ENCODE measurements at regions not wholly inside any gene's neighbourhood (a gene's known extent, or its start where the extent isn't known, plus 50 kb on each side); places are given as distances from the start of the nearest gene placed in this dataset.

DNA sequence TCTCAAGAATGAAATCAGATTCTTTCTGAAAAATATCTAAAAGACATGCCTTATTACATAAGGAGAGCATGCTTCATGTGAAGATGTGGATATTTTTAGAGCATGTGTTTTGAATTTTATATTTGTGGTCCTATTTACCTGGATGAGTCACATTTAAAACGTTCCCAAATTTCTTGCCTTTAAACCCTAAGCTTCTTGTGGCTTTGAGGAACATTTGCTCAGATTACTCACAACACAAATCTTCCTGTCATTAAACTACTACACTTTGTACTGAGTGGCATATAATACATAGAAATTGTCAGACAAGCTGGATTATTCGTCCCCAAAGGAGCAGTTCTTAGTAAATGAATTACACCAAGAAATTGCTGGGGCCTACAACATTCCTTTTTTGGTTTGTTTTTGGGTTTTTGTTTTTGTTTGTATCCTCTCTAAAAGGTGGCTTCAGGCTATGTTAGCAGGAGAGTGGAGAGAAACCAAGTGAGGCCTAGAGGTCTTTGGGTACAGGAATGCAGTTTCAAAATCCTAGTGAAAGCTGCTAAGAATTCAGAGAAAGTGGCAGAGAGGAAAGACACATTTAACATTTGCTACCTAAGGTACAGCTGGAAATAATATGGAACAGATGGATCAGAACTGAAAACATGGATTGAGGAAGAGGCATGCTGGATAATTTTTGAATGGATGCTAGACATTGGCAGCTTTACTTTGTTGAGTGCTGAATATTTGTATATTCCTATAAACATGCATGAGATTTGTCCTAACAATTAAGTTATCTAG is 128.1 kb downstream of the RPL22L1 start:
- no peak overlapping the region for H3K27ac ChIP-seq
- H3K4me2 ChIP-seq, result no peak overlapping the region
- TF ChIP-seq CTCF (conservative IDR thresholded peaks at IDR 0.05; ENCODE audit: low read depth, low read length), result no peak
- H3K36me3 ChIP-seq (ENCODE audit: insufficient read depth), result no peaks in the 10 kb centered on the region
- H2AFZ ChIP-seq (ENCODE audit: low read depth), result no peak overlapping the region
- H3K79me2 ChIP-seq (ENCODE audit: insufficient read depth, low read depth), result no peaks in the 10 kb centered on the region
- no peaks in the 10 kb centered on the region for H4K20me1 ChIP-seq (ENCODE audit: insufficient read depth)
- no peaks in the 10 kb centered on the region for H3K4me1 ChIP-seq (ENCODE audit: low read depth, poor library complexity, severe bottlenecking)
- H3K4me3 ChIP-seq (IDR thresholded peaks at IDR 0.05; ENCODE audit: insufficient read depth, low read depth, low read length), result no peak overlapping the region
- no peak overlapping the region for H3K9ac ChIP-seq
- no peaks in the 10 kb centered on the region for H3K27me3 ChIP-seq (ENCODE audit: insufficient read depth, low read depth)

DNA sequence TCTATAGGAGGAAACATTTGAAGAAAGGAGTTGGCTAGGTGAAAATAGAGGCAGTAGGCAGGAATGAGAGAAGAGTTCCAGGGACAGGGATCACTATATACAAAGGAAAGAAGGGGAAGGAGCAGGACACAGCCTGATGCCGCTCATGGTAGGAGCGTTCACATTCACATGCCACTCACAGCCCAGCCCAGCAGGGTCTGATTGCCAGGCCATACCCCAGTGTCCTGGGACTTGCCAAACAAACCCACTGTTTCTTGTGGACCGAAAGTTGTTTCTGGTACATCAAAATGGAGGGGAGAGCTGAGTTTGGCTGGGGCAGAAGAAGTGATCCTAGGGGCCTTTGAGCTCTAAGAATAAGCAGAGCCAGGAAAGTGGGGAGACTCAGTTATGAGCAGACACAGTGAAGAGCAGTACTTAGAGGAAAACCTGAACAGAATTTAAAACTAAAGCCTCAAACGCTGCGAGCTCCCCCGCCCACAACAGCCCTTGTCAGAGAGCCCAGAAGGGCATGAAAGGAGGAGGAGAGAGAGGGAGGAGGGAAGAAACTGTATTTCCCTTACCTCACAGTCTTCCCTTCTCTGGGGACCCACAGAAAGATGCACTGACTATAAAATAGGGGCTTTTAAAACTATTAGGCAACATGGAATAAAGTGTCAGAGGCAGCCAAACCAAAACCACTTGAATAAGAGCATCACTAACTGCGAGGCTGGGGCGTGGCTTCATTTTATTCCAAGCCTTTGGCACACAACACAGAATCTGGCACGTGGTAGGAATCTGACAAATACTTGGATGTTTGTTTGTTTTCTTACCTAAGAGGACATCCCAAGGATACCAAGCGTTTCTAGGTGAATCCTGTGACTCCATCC is 129.0 kb downstream of the RPL22L1 start:
- Histone ChIP-seq H2AFZ (ENCODE audit: low read depth) (no peak overlapping the region), H3K4me2 (no peak overlapping the region), H3K36me3 (ENCODE audit: insufficient read depth) (no peaks in the 10 kb centered on the region), H3K9ac (no peak overlapping the region), H3K4me1 (ENCODE audit: low read depth, poor library complexity, severe bottlenecking) (no peaks in the 10 kb centered on the region), H3K4me3 (IDR thresholded peaks at IDR 0.05; ENCODE audit: insufficient read depth, low read depth, low read length) (no peak overlapping the region), H3K79me2 (ENCODE audit: insufficient read depth, low read depth) (no peaks in the 10 kb centered on the region), H3K27ac (no peak overlapping the region), H4K20me1 (ENCODE audit: insufficient read depth) (no peaks in the 10 kb centered on the region), H3K27me3 (ENCODE audit: insufficient read depth, low read depth) (no peaks in the 10 kb centered on the region)
- TF ChIP-seq CTCF (conservative IDR thresholded peaks at IDR 0.05; ENCODE audit: low read depth, low read length), result no peak

DNA sequence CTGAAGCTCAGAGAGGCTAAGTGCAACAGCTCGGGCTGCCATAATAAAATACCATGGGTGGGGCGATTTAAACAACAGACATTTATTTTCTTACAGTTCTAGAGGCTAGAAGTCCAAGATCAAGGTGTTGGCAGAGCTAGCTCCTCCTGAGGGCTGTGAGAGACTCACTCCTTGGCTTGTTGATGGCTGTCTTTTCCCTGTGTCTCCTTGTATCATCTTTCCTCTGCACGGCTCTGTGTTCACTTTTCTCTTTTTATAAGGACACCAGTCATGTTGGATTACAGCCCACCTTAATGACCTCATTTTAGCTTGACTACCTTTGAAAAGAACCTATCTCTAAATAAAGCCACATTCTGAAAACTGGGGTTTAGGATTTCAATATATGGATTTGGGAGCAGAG is 129.7 kb downstream of the RPL22L1 start:
- Histone ChIP-seq H2AFZ (ENCODE audit: low read depth) (no peak overlapping the region), H3K36me3 (ENCODE audit: insufficient read depth) (no peaks in the 10 kb centered on the region), H3K9ac (no peak overlapping the region), H3K4me3 (IDR thresholded peaks at IDR 0.05; ENCODE audit: insufficient read depth, low read depth, low read length) (no peak overlapping the region), H3K79me2 (ENCODE audit: insufficient read depth, low read depth) (no peaks in the 10 kb centered on the region), H3K27ac (no peak overlapping the region), H3K4me1 (ENCODE audit: low read depth, poor library complexity, severe bottlenecking) (no peaks in the 10 kb centered on the region), H4K20me1 (ENCODE audit: insufficient read depth) (no peaks in the 10 kb centered on the region), H3K4me2 (no peak overlapping the region), H3K27me3 (ENCODE audit: insufficient read depth, low read depth) (no peaks in the 10 kb centered on the region)
- TF ChIP-seq CTCF (conservative IDR thresholded peaks at IDR 0.05; ENCODE audit: low read depth, low read length), result no peak

DNA sequence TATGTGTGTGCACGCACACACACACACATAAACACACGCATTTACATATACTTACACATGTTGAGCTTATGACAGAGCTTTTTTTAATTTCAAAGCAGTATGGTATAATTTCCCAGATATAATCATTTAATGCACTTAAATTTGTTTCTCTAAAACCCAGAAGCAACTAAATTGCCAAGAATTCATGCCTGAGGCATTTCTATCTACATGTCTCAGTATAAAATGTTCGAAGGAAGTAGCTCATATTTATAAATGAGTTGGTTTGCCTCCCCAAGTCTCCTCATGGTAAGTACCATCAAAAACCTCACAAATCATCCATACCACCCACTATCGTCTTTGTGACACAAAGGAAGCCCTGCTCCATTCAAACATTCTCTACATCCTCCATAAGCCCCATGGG is 130.6 kb downstream of the RPL22L1 start:
- Histone ChIP-seq H2AFZ (ENCODE audit: low read depth) (no peak overlapping the region), H4K20me1 (ENCODE audit: insufficient read depth) (no peaks in the 10 kb centered on the region)

More for the DNA sequence above, 130.6 kb downstream of the RPL22L1 start:
- TF ChIP-seq CTCF (conservative IDR thresholded peaks at IDR 0.05; ENCODE audit: low read depth, low read length), result no peak
- H3K27me3 ChIP-seq (ENCODE audit: insufficient read depth, low read depth), result no peaks in the 10 kb centered on the region
- H3K4me1 ChIP-seq (ENCODE audit: low read depth, poor library complexity, severe bottlenecking), result no peaks in the 10 kb centered on the region
- H3K79me2 ChIP-seq (ENCODE audit: insufficient read depth, low read depth), result no peaks in the 10 kb centered on the region
- H3K36me3 ChIP-seq (ENCODE audit: insufficient read depth), result no peaks in the 10 kb centered on the region
- H3K4me3 ChIP-seq (IDR thresholded peaks at IDR 0.05; ENCODE audit: insufficient read depth, low read depth, low read length), result no peak overlapping the region
- no peak overlapping the region for H3K4me2 ChIP-seq
- no peak overlapping the region for H3K9ac ChIP-seq
- no peak overlapping the region for H3K27ac ChIP-seq
